MCF 10A (cell line): ENCODE measurements at regions not wholly inside any gene's neighbourhood (a gene's known extent, or its start where the extent isn't known, plus 50 kb on each side); places are given as distances from the start of the nearest gene placed in this dataset.
"Not testable (repeated sequence)": the region's sequence is repeated elsewhere in the genome, so short reads cannot be mapped to it uniquely, and the experiment has no call there.

Source experiments
- BruUV-seq: library from RNA; stranded (reverse); fragments of 400-500 nt; replicated peaks from 2 replicates; lab custom pipeline; 2021; lab: Mats Ljungman, UMichigan
- CTCF ChIA-PET: fragments of 300-600 bp; sonication (Branson Sonifier 250); formaldehyde crosslinking; extraction: SDS; loops from one replicate; lab custom pipeline; 2021; ENCODE audit warnings: antibody characterized with exemption, inconsistent platforms; lab: Yijun Ruan, JAX
- POLR2A ChIA-PET: fragments of 300-600, 350-650 bp; sonication (Branson Sonifier 250); formaldehyde crosslinking; extraction: SDS; loops from one replicate; lab custom pipeline; 2020; ENCODE audit warnings: antibody characterized with exemption, inconsistent platforms; lab: Yijun Ruan, JAX
- DNase-seq: peaks from one replicate; pipeline ENCODE4 v3.0.0-alpha.2; 2018; ENCODE audit not compliant: unreplicated experiment
- H3K27ac Mint-ChIP-seq: one replicate; pipeline ENCODE4 v1.8.0; 2022; ENCODE audit warnings: mild to moderate bottlenecking, low read depth, mixed read lengths; ENCODE audit not compliant: unreplicated experiment
- H3K27me3 Mint-ChIP-seq: one replicate; pipeline ENCODE4 v1.8.0; 2022; ENCODE audit warnings: mixed read lengths; ENCODE audit not compliant: insufficient read depth, unreplicated experiment
- H3K36me3 Mint-ChIP-seq: one replicate; pipeline ENCODE4 v1.8.0; 2022; ENCODE audit warnings: mild to moderate bottlenecking, moderate library complexity, mixed read lengths; ENCODE audit not compliant: insufficient read depth, unreplicated experiment
- H3K4me1 Mint-ChIP-seq: one replicate; pipeline ENCODE4 v1.8.0; 2022; ENCODE audit warnings: mixed read lengths; ENCODE audit not compliant: insufficient read depth, unreplicated experiment
- H3K4me3 Mint-ChIP-seq: one replicate; pipeline ENCODE4 v1.8.0; 2022; ENCODE audit warnings: mild to moderate bottlenecking, moderate library complexity, mixed read lengths; ENCODE audit not compliant: unreplicated experiment
- H3K9me3 Mint-ChIP-seq: one replicate; pipeline ENCODE4 v1.8.0; 2022; ENCODE audit warnings: mixed read lengths; ENCODE audit not compliant: unreplicated experiment
- CTCF ChIP-seq: fragments of 200-600 bp; IDR thresholded peaks from one replicate; pipeline ENCODE4 v1.8.0; 2022; ENCODE audit warnings: antibody characterized with exemption, mild to moderate bottlenecking; ENCODE audit not compliant: unreplicated experiment
- intact Hi-C: fragments of 100-400 bp; cut with micrococcal nuclease; formaldehyde crosslinking; loops from 2 replicates; pipeline ENCODE4 v1.14.1; 2022

GRCh38 chr11:14589421-14589820 is 54.2 kb upstream of the PDE3B start:
- Mint-ChIP-seq H3K27ac (no peak overlapping the region), H3K4me1 (no peaks in the 10 kb centered on the region), H3K36me3 (no peaks in the 10 kb centered on the region), H3K4me3 (no peak overlapping the region), H3K27me3 (peaks cover 10% of the 10 kb centered on the region), H3K9me3 (no peaks in the 10 kb centered on the region)
- DNase-seq = no peak
- no TSS peak for BruUV-seq
- intact Hi-C loops = no loop called here
- ChIA-PET CTCF (no interaction called here), POLR2A (no interaction called here)
- TF ChIP-seq CTCF = no peak

- BruUV-seq, DNase-seq, H3K36me3 Mint-ChIP-seq, H3K4me1 Mint-ChIP-seq, H3K4me3 Mint-ChIP-seq, H3K27ac Mint-ChIP-seq, intact Hi-C loops, H3K9me3 Mint-ChIP-seq, POLR2A ChIA-PET: not testable (repeated sequence)
- peaks cover 10% of the 10 kb centered on the region for H3K27me3 Mint-ChIP-seq
- CTCF ChIA-PET = interaction anchor here (0.6 to 0.8 kb wide), 2 partner anchors 20 to 318 kb away, joined by 3 to 5 read pairs; no protein-coding TSS in a partner anchor
Measured at GRCh38 chr11:14591046-14591445, 52.6 kb upstream of the PDE3B start.

- Mint-ChIP-seq H3K4me3 (no peak overlapping the region), H3K27ac (no peak overlapping the region), H3K36me3 (no peaks in the 10 kb centered on the region), H3K4me1 (no peaks in the 10 kb centered on the region), H3K9me3 (no peaks in the 10 kb centered on the region), H3K27me3 (peaks cover 28% of the 10 kb centered on the region)
- intact Hi-C loops = no loop called here
- BruUV-seq = no TSS peak
- no peak for TF ChIP-seq CTCF
- ChIA-PET POLR2A (no interaction called here), CTCF (no interaction called here)
- no peak for DNase-seq
Measured at GRCh38 chr11:14593671-14594070, 49.9 kb upstream of the PDE3B start.
